ENCODE measurements at regions not wholly inside any gene's neighbourhood (a gene's known extent, or its start where the extent isn't known, plus 50 kb on each side); places are given as distances from the start of the nearest gene placed in this dataset.
"Not testable (repeated sequence)": the region's sequence is repeated elsewhere in the genome, so short reads cannot be mapped to it uniquely, and the experiment has no call there.

DNA sequence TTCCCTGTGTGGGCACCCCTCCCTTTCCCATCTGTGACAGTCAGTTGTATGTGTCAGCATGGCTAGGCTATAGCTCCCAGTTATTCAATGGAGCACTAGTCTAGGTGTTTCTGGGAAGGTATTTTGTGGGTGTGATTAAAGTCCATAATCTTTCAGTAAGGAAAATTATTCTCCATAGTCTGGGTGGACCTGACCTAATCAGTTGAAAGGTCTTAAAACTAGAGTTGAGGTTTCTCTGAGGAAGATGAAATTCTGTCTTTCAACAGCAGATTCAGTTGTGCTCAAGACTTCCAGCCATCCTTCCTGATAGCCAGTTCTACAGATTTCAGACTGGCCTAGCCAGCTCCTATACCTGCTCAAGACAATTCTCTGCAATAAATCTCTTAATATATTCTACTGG lies 284.6 kb upstream of the PROK2 start:
- no peak overlapping the region for H3K4me3 Mint-ChIP-seq
- no peak for DNase-seq
- H3K4me1 Mint-ChIP-seq, result no peaks in the 10 kb centered on the region
- TF ChIP-seq, protein P1, sequence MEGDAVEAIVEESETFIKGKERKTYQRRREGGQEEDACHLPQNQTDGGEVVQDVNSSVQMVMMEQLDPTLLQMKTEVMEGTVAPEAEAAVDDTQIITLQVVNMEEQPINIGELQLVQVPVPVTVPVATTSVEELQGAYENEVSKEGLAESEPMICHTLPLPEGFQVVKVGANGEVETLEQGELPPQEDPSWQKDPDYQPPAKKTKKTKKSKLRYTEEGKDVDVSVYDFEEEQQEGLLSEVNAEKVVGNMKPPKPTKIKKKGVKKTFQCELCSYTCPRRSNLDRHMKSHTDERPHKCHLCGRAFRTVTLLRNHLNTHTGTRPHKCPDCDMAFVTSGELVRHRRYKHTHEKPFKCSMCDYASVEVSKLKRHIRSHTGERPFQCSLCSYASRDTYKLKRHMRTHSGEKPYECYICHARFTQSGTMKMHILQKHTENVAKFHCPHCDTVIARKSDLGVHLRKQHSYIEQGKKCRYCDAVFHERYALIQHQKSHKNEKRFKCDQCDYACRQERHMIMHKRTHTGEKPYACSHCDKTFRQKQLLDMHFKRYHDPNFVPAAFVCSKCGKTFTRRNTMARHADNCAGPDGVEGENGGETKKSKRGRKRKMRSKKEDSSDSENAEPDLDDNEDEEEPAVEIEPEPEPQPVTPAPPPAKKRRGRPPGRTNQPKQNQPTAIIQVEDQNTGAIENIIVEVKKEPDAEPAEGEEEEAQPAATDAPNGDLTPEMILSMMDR (IDR thresholded peaks at IDR 0.05), result no peak
- intact Hi-C loops (cut with micrococcal nuclease), result loop anchor here (1.0 kb wide), 1 partner anchor 9 kb away; no protein-coding TSS in a partner anchor
- ATAC-seq (ENCODE audit: low read depth), result no peak
- ChIA-PET POLR2A (no interaction called here), CTCF (no interaction called here)
- H3K36me3 Mint-ChIP-seq (ENCODE audit: low read depth), result no peaks in the 10 kb centered on the region
- H3K27ac Mint-ChIP-seq, result no peak overlapping the region
- H3K27me3 Mint-ChIP-seq, result peaks cover 14% of the 10 kb centered on the region
- peaks cover under 1% of the 10 kb centered on the region for H3K9me3 Mint-ChIP-seq

DNA sequence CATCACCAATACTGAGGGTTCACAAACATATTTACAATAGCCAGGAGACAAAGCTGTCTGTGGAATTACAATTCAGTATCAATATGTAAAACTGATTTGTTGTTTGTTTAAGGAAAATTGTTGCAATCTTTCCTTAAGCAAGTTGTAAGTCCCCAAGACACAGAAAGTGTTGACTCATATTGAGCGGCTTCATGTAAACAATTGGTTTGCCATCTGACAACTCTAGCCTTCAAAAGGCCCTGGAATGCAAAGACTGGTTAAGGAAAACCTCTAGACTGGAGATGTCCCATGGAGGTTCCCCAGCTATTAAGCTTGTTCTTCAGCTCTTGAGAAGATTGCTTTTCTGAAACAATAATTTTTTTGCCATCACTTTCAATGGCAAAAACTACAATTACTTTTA lies 283.7 kb upstream of the PROK2 start:
- Mint-ChIP-seq H3K36me3 (ENCODE audit: low read depth) (peaks cover 5% of the 10 kb centered on the region), H3K4me1 (no peaks in the 10 kb centered on the region), H3K27ac (no peak overlapping the region), H3K4me3 (no peak overlapping the region), H3K9me3 (peaks cover 8% of the 10 kb centered on the region), H3K27me3 (peaks cover 17% of the 10 kb centered on the region)
- DNase-seq (no peak), ATAC-seq (ENCODE audit: low read depth) (no peak)
- CTCF ChIA-PET, result no interaction called here
- POLR2A ChIA-PET, result no interaction called here
- TF ChIP-seq, protein P1 (IDR thresholded peaks at IDR 0.05), result no peak
- intact Hi-C loops (cut with micrococcal nuclease), result loop anchor here (1.0 kb wide), 1 partner anchor 10 kb away; no protein-coding TSS in a partner anchor

DNA sequence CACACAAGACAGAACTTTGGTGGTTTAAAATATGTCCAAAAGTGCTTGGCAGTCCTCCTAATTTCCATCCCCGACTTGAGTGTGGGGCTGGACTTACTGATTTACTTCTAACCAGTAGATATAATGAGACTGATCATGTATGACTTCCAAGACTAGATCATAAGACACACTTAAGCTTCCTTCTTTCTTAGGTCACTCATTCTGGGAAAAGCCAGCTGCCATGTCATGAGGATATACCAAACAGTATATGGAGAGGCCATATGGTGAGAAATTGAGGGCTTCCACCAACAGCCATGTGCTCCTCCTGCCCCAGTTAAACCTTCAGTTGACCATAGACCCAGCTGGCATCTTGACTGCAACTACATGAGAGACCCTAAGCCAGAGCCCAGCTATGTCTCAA lies 282.8 kb upstream of the PROK2 start:
- Mint-ChIP-seq H3K9me3 (peaks cover 11% of the 10 kb centered on the region), H3K27me3 (peaks cover 15% of the 10 kb centered on the region), H3K27ac (no peak overlapping the region), H3K4me3 (no peak overlapping the region), H3K36me3 (ENCODE audit: low read depth) (peaks cover 7% of the 10 kb centered on the region), H3K4me1 (no peaks in the 10 kb centered on the region)
- POLR2A ChIA-PET, result no interaction called here
- no peak for DNase-seq
- no peak for ATAC-seq (ENCODE audit: low read depth)
- intact Hi-C loops (cut with micrococcal nuclease), result no loop called here
- TF ChIP-seq, protein P1 (IDR thresholded peaks at IDR 0.05), result no peak
- CTCF ChIA-PET, result no interaction called here

DNA sequence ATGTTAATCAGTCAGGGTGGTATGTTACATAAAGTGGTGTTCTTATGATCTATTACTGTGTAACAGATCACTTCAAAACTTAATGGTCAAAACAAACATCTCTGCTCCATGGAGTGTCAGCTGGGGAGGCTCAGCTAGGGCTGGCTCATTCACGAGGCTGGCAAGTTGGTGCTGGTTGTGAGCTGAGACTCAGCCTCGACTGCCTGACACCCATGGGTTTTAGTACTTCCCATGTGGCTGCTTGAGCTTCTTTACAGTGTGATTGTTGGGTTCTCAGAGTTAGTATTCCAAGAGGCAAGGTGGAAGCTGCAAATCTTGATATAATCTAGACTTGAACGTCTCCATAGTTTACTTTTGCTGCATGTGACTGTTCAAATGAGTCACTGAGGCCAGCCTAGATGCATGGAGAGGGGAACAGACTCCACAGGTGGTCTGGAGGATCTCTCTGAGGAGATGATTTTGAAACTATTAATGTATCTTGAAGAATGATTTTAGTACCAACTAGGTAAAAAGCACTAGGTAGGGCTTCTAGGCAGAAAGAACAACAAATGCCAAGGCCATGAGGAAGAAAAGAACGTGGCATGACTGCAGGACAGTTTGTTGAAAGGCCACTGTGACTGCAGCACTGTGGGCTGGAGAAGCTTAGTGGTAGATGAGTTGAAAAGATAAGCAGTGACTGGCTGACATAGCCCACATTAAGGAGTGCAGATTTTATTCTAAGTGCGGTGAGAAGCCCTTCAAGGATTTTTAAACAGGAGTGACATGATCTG lies 281.1 kb upstream of the PROK2 start:
- Mint-ChIP-seq H3K9me3 (peaks cover 14% of the 10 kb centered on the region), H3K4me3 (no peak overlapping the region), H3K36me3 (ENCODE audit: low read depth) (peaks cover 7% of the 10 kb centered on the region), H3K27ac (no peak overlapping the region), H3K4me1 (no peaks in the 10 kb centered on the region), H3K27me3 (peaks cover 8% of the 10 kb centered on the region)
- DNase-seq (no peak), ATAC-seq (ENCODE audit: low read depth) (no peak)
- TF ChIP-seq, protein P1 (IDR thresholded peaks at IDR 0.05), result no peak
- ChIA-PET POLR2A (no interaction called here), CTCF (interaction anchor here (0.6 kb wide), 1 partner anchor 187 kb away, joined by 3 read pairs; no protein-coding TSS in a partner anchor)
- intact Hi-C loops (cut with micrococcal nuclease), result no loop called here

DNA sequence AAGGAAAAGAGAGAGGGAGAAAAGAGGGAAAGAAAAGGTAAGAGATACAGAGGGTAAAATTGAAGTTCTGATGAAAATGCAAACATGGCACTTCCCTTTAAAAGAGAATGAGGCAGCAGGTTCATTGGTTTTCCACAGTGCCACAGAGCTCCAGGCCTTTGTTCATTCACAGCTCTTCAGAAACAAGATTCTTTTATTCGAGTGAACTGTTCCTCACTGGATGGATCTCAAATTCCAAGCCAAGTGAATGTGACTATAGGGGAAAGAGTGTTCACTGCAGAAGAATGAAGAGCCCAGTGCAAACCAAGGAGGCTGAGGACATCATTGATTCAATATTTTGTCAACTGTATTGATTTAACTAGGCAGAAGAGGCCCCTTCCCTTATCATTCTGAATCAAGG lies 280.3 kb upstream of the PROK2 start:
- intact Hi-C loops (cut with micrococcal nuclease), result no loop called here
- Mint-ChIP-seq H3K27me3 (peaks cover 7% of the 10 kb centered on the region), H3K9me3 (peaks cover 14% of the 10 kb centered on the region)

DNA sequence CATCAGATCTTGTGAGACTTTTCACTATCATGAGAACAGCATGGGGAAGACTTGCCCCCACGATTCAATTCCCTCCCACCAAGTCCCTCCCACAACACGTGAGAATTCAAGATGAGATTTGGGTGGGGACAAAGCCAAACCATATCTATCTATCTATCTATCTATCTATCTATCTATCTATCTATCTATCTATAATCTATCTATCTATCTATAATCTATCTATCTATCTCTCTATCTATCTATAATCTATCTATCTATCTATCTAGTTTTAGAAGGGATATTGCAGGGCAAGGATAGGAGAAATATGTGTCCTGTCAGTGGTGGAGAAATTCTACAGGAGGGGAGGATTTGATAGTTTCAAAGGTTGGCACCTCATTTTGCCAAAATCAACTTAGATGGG lies 279.8 kb upstream of the PROK2 start:
- H3K27ac Mint-ChIP-seq; H3K4me1 Mint-ChIP-seq; POLR2A ChIA-PET; intact Hi-C loops (cut with micrococcal nuclease); H3K4me3 Mint-ChIP-seq; DNase-seq; H3K36me3 Mint-ChIP-seq (ENCODE audit: low read depth); ATAC-seq (ENCODE audit: low read depth); CTCF ChIA-PET; H3K27me3 Mint-ChIP-seq: not testable (repeated sequence)
- peaks cover 14% of the 10 kb centered on the region for H3K9me3 Mint-ChIP-seq

More for the DNA sequence above, 280.3 kb upstream of the PROK2 start:
- DNase-seq (no peak), ATAC-seq (ENCODE audit: low read depth) (no peak)
- CTCF ChIA-PET, result no interaction called here
- no peaks in the 10 kb centered on the region for H3K4me1 Mint-ChIP-seq
- TF ChIP-seq, protein P1 (IDR thresholded peaks at IDR 0.05), result no peak
- H3K4me3 Mint-ChIP-seq, result no peak overlapping the region
- H3K36me3 Mint-ChIP-seq (ENCODE audit: low read depth), result peaks cover 7% of the 10 kb centered on the region
- no peak overlapping the region for H3K27ac Mint-ChIP-seq
- POLR2A ChIA-PET, result no interaction called here
